ENCODE measurements at regions not wholly inside any gene's neighbourhood (a gene's known extent, or its start where the extent isn't known, plus 50 kb on each side); places are given as distances from the start of the nearest gene placed in this dataset.
"Not testable (repeated sequence)": the region's sequence is repeated elsewhere in the genome, so short reads cannot be mapped to it uniquely, and the experiment has no call there.

GRCh38 chr2:234898534-234899053, 53.2 kb upstream of the SH3BP4 start:
- TF ChIP-seq YY2 (tag by site-specific recombination; IDR thresholded peaks at IDR 0.05) (no peak), ZNF791 (tag by site-specific recombination; IDR thresholded peaks at IDR 0.05) (no peak), ZNF341 (tag by site-specific recombination; IDR thresholded peaks at IDR 0.05; ENCODE audit: low read depth) (no peak), ZBTB44 (tag by site-specific recombination; IDR thresholded peaks at IDR 0.05) (no peak), HOXA7 (CRISPR knock-in tag; IDR thresholded peaks at IDR 0.05; ENCODE audit: borderline replicate concordance) (no peak), ZNF24 (tag by site-specific recombination; IDR thresholded peaks at IDR 0.05) (no peak), ZNF18 (tag by site-specific recombination; IDR thresholded peaks at IDR 0.05) (no peak), ZFP3 (tag by site-specific recombination; IDR thresholded peaks at IDR 0.05; ENCODE audit: low read depth) (no peak), ZFP69B (tag by site-specific recombination; IDR thresholded peaks at IDR 0.05) (no peak)
- TF ChIP-seq, protein P1, sequence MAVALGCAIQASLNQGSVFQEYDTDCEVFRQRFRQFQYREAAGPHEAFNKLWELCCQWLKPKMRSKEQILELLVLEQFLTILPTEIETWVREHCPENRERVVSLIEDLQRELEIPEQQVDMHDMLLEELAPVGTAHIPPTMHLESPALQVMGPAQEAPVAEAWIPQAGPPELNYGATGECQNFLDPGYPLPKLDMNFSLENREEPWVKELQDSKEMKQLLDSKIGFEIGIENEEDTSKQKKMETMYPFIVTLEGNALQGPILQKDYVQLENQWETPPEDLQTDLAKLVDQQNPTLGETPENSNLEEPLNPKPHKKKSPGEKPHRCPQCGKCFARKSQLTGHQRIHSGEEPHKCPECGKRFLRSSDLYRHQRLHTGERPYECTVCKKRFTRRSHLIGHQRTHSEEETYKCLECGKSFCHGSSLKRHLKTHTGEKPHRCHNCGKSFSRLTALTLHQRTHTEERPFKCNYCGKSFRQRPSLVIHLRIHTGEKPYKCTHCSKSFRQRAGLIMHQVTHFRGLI (tag by site-specific recombination; IDR thresholded peaks at IDR 0.05) = no peak
- H3K4me3 ChIP-seq (ENCODE audit: low read depth, low read length) = no peak overlapping the region
- H3K27ac ChIP-seq (ENCODE audit: extremely low read depth, low read depth, low read length) = no peak overlapping the region
- no peaks in the 10 kb centered on the region for H3K9me3 ChIP-seq (ENCODE audit: control insufficient read depth, insufficient read depth, low read depth, low read length)
- ChIA-PET CTCF (no interaction called here), POLR2A (no interaction called here)
- no peaks in the 10 kb centered on the region for H3K4me1 ChIP-seq (ENCODE audit: control insufficient read depth, insufficient read depth, low read length)
- no peaks in the 10 kb centered on the region for H3K36me3 ChIP-seq (ENCODE audit: control insufficient read depth in 2 of 2, insufficient read depth in 1 of 2, low read length in 2 of 2)

- not testable (repeated sequence) for H3K4me3 ChIP-seq (ENCODE audit: low read depth, low read length)
- CTCF ChIA-PET = interaction anchor here (0.6 to 1.5 kb wide), 2 partner anchors 58 to 219 kb away, joined by 3 to 4 read pairs; no protein-coding TSS in a partner anchor
Observed at GRCh38 chr2:234888442-234888841, 63.4 kb upstream of the SH3BP4 start.

DNA sequence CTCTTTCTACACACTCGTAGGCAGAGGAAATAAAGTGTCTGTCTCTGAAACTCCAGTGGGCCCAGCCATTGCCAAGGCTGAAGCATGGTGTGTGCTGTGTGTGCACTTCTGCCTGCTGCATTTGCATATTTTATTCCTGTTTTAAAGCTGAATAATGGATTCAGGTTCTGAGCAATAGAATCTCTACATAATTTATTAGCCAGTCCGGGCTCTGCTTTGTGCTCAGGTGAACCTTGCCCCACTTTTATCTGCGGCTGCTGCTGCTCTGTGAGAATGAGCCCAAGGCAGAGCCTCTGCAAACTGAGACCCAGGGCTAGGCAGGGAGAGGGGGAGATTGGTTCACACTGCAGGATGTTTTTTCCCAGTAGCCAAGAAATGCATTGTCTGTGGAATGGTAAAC, 64.6 kb upstream of the SH3BP4 start:
- H3K4me3 ChIP-seq (ENCODE audit: low read depth, low read length) = no peak overlapping the region
- peaks cover 4% of the 10 kb centered on the region for H3K4me1 ChIP-seq (ENCODE audit: control insufficient read depth, insufficient read depth, low read length)
- no peaks in the 10 kb centered on the region for H3K9me3 ChIP-seq (ENCODE audit: control insufficient read depth, insufficient read depth, low read depth, low read length)
- H3K27ac ChIP-seq (ENCODE audit: extremely low read depth, low read depth, low read length) = no peak overlapping the region
- CTCF ChIA-PET = no interaction called here
- POLR2A ChIA-PET = no interaction called here
- H3K36me3 ChIP-seq (ENCODE audit: control insufficient read depth in 2 of 2, insufficient read depth in 1 of 2, low read length in 2 of 2) = peaks cover 0 to 5% of the 10 kb centered on the region in 2 experiments; a peak in 1 of 3 replicates
- TF ChIP-seq, protein P2, sequence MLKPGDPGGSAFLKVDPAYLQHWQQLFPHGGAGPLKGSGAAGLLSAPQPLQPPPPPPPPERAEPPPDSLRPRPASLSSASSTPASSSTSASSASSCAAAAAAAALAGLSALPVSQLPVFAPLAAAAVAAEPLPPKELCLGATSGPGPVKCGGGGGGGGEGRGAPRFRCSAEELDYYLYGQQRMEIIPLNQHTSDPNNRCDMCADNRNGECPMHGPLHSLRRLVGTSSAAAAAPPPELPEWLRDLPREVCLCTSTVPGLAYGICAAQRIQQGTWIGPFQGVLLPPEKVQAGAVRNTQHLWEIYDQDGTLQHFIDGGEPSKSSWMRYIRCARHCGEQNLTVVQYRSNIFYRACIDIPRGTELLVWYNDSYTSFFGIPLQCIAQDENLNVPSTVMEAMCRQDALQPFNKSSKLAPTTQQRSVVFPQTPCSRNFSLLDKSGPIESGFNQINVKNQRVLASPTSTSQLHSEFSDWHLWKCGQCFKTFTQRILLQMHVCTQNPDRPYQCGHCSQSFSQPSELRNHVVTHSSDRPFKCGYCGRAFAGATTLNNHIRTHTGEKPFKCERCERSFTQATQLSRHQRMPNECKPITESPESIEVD (tag by site-specific recombination; IDR thresholded peaks at IDR 0.05) = no peak
- no peak for TF ChIP-seq AEBP2 (tag by site-specific recombination; IDR thresholded peaks at IDR 0.05; ENCODE audit: borderline replicate concordance)
- no peak for TF ChIP-seq GLIS1 (tag by site-specific recombination; IDR thresholded peaks at IDR 0.05)
- no peak for TF ChIP-seq ZNF280C (tag by site-specific recombination; IDR thresholded peaks at IDR 0.05)
- TF ChIP-seq ZBTB44 (tag by site-specific recombination; IDR thresholded peaks at IDR 0.05) = no peak
- TF ChIP-seq ZNF274 (IDR thresholded peaks at IDR 0.05; ENCODE audit: low read length) = no peak
- TF ChIP-seq ZNF274 (tag by site-specific recombination; IDR thresholded peaks at IDR 0.05; ENCODE audit: borderline replicate concordance) = no peak
- no peak for TF ChIP-seq ZNF747 (tag by site-specific recombination; IDR thresholded peaks at IDR 0.05)
- no peak for TF ChIP-seq ZBTB48 (tag by site-specific recombination; IDR thresholded peaks at IDR 0.05)
- no peak for TF ChIP-seq ZXDB (tag by site-specific recombination; IDR thresholded peaks at IDR 0.05)

More at GRCh38 chr2:234888442-234888841, 63.4 kb upstream of the SH3BP4 start:
- POLR2A ChIA-PET; H3K27ac ChIP-seq (ENCODE audit: extremely low read depth, low read depth, low read length); H3K9me3 ChIP-seq (ENCODE audit: control insufficient read depth, insufficient read depth, low read depth, low read length); H3K4me1 ChIP-seq (ENCODE audit: control insufficient read depth, insufficient read depth, low read length); H3K36me3 ChIP-seq (ENCODE audit: control insufficient read depth in 2 of 2, insufficient read depth in 1 of 2, low read length in 2 of 2): not testable (repeated sequence)

Data from HEK293 (cell line).